ENCODE measurements at regions not wholly inside any gene's neighbourhood (a gene's known extent, or its start where the extent isn't known, plus 50 kb on each side); places are given as distances from the start of the nearest gene placed in this dataset.

DNA sequence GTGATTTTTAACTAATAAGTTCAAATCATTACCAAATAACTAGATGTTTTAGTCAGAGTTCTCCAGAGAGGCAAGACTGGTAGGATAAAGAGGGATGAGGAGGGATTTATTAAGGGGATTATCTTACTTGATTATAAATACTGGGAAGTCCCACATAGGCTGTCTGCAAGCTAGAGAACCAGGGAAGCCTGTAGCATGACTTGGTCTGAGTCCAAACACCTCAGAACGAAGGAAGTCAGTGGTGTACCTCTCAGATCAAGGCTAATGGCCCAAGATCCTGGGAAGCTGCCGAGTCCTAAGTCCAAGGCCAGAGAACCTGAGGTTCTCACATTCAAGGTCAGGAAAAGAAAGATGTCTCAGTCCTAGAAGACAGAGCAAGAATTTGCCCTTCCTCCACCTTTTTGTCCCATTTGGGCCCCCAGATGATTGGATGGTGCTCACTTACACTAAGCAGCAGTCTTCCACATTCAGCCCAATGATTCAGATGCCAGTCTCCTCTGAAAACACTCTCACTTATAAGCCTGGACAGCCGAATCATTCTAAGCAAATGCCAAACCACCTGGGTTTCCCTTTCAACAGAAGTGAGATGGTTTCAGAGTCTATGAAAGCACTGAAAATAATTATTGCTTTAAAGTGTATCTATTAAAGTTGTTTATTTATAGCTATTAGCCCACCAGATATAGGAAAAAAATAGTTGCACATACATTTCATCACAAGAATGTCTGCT, 1599.2 kb downstream of the OLFM4 start:
- no peak for TF ChIP-seq POLR2AphosphoS5 (IDR thresholded peaks at IDR 0.05)
- TF ChIP-seq, protein P1, sequence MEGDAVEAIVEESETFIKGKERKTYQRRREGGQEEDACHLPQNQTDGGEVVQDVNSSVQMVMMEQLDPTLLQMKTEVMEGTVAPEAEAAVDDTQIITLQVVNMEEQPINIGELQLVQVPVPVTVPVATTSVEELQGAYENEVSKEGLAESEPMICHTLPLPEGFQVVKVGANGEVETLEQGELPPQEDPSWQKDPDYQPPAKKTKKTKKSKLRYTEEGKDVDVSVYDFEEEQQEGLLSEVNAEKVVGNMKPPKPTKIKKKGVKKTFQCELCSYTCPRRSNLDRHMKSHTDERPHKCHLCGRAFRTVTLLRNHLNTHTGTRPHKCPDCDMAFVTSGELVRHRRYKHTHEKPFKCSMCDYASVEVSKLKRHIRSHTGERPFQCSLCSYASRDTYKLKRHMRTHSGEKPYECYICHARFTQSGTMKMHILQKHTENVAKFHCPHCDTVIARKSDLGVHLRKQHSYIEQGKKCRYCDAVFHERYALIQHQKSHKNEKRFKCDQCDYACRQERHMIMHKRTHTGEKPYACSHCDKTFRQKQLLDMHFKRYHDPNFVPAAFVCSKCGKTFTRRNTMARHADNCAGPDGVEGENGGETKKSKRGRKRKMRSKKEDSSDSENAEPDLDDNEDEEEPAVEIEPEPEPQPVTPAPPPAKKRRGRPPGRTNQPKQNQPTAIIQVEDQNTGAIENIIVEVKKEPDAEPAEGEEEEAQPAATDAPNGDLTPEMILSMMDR (IDR thresholded peaks at IDR 0.05) = no peak
- no peak for TF ChIP-seq EP300 (IDR thresholded peaks at IDR 0.05)
- no peak for TF ChIP-seq POLR2A (IDR thresholded peaks at IDR 0.05)

Data from sigmoid colon (tissue), 4 donors.